Esophagus squamous epithelium (tissue), 5 donors: ENCODE measurements at regions not wholly inside any gene's neighbourhood (a gene's known extent, or its start where the extent isn't known, plus 50 kb on each side); places are given as distances from the start of the nearest gene placed in this dataset.
"Not testable (repeated sequence)": the region's sequence is repeated elsewhere in the genome, so short reads cannot be mapped to it uniquely, and the experiment has no call there.

Experiments used
- DNase-seq: peaks from one replicate; lab custom pipeline; 2025; lab: John Stamatoyannopoulos, UW
- H3K27ac ChIP-seq, 4 donors: fragments of 200-600 bp; sonication (generic); one replicate each; pipeline ENCODE4 v1.5.1; 2016 to 2019; ENCODE audit warnings: mild to moderate bottlenecking in 1 of 4
- H3K27me3 ChIP-seq, 4 donors: fragments of 200-600 bp; sonication (generic); 1 replicate in 3 of 4; 2 replicates in 1 of 4; pipeline versions ENCODE4 v1.5.1 to v1.6.0; 2017 to 2021; ENCODE audit warnings: antibody characterized with exemption in 1 of 4
- H3K36me3 ChIP-seq, 3 donors: fragments of 200-600 bp; sonication (generic); one replicate each; pipeline ENCODE4 v1.5.1; 2016 to 2019
- H3K4me1 ChIP-seq, 3 donors: fragments of 200-600 bp; sonication (generic); one replicate each; pipeline ENCODE4 v1.5.1; 2017 to 2019
- H3K4me3 ChIP-seq, 4 donors: fragments of 200-600 bp; sonication (generic); 1 replicate in 3 of 4; 2 replicates in 1 of 4; pipeline ENCODE4 v1.5.1; 2016 to 2019; ENCODE audit warnings: mild to moderate bottlenecking in 2 of 4, moderate library complexity in 1 of 4
- H3K9me3 ChIP-seq, 3 donors: fragments of 200-600 bp; sonication (generic); one replicate each; pipeline ENCODE4 v1.5.1; 2016 to 2019
- POLR2A ChIP-seq, 4 donors: fragments of 450-650 bp; IDR thresholded peaks; one replicate each; pipeline ENCODE4 v1.6.1; 2017; ENCODE audit warnings: antibody characterized with exemption in 4 of 4, mild to moderate bottlenecking in 4 of 4, moderate library complexity in 3 of 4
- WGBS, 2 donors: methylation state at CpG; one replicate each; pipeline ENCODE4 v1.1.5; 2018; 5-methylcytosine and 5-hydroxymethylcytosine counted together
- intact Hi-C: fragments of 100-400 bp; cut with DNase I; formaldehyde crosslinking; loops from one replicate; pipeline ENCODE4 v1.15.0; 2022
- TF ChIP-seq, protein P1 (sequence below), 6 experiments: fragments of 450-650 bp in 4 of 6; fragments of 200-600 bp in 2 of 6; sonication (generic) in 2 of 6; IDR thresholded peaks; one replicate each; pipeline ENCODE4 v1.5.1; 2016 to 2019; ENCODE audit warnings: antibody characterized with exemption in 6 of 6, mild to moderate bottlenecking in 4 of 6, moderate library complexity in 4 of 6
- donor health status: DM: yes; HTN: yes; CAD: no.

DNA sequence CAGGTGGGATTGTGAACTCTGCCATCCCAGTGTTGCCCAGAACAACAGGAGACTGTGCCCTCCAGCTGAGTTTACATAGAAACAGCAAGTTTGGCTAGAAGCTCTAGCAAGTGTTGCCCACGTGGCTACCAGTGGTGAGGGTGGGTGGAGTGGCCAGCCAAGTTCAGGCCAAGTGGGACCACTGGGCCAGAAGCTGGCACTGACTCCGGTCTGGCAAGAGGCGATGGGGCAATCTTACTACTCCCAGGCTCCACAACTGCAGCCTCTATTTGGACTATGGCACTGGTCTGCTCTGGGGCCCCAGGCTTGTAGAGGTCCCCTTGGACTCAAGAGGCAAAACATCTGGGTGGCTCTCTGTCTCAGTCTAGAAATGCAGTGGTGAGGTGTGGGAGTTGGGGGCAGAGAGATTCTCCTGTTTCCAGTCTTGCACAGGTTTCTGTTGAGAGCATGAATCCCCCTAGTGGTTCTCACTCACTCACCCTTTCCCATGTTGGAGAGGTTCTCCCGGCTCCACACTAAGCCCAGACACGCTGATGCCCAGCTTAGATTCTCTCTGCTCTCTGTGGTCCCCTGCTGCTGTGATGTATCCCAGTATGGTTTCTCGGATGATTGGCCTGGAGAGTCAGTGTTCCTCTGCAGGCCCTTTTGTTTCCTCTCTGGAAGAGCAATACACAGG lies 615.3 kb downstream of the PDHA2 start:
- no peaks in the 10 kb centered on the region for H3K36me3 ChIP-seq
- TF ChIP-seq, protein P1, sequence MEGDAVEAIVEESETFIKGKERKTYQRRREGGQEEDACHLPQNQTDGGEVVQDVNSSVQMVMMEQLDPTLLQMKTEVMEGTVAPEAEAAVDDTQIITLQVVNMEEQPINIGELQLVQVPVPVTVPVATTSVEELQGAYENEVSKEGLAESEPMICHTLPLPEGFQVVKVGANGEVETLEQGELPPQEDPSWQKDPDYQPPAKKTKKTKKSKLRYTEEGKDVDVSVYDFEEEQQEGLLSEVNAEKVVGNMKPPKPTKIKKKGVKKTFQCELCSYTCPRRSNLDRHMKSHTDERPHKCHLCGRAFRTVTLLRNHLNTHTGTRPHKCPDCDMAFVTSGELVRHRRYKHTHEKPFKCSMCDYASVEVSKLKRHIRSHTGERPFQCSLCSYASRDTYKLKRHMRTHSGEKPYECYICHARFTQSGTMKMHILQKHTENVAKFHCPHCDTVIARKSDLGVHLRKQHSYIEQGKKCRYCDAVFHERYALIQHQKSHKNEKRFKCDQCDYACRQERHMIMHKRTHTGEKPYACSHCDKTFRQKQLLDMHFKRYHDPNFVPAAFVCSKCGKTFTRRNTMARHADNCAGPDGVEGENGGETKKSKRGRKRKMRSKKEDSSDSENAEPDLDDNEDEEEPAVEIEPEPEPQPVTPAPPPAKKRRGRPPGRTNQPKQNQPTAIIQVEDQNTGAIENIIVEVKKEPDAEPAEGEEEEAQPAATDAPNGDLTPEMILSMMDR (IDR thresholded peaks at IDR 0.05): no peak
- no peak for TF ChIP-seq POLR2A (IDR thresholded peaks at IDR 0.05)
- intact Hi-C loops: no loop called here
- no peak for DNase-seq
- H3K4me1 ChIP-seq: no peaks in the 10 kb centered on the region
- H3K4me3 ChIP-seq: no peak overlapping the region
- H3K27me3 ChIP-seq: no peaks in the 10 kb centered on the region
- H3K9me3 ChIP-seq: peaks cover 0 to 16% (median 2%) of the 10 kb centered on the region in 3 donors
- H3K27ac ChIP-seq: no peak overlapping the region
- 77 to 79% methylated on average over 3 to 6 of the region's 6 CpGs for WGBS, 2 donors

DNA sequence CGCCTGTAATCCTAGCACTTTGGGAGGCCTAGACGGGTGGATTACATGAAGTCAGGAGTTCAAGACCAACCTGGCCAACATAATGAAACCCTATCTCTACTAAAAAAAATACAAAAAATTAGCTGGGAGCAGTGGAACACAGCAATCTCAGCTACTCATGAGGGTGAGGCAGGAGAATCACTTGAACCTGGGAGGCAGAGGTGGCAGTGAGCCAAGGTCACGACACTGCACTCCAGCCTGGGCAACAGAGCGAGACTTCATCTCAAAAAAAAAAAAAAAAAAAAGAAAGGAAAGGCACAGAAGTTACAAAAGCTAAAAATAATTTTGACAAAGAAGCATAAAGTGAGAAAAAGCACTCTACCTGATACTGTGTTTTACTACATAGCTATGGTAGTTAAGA lies 618.1 kb downstream of the PDHA2 start:
- peaks cover 0 to 11% (median 0%) of the 10 kb centered on the region in 3 donors for H3K9me3 ChIP-seq
- H3K4me3 ChIP-seq, H3K27ac ChIP-seq, DNase-seq, H3K4me1 ChIP-seq, intact Hi-C loops, H3K27me3 ChIP-seq, H3K36me3 ChIP-seq: not testable (repeated sequence)
- WGBS, 2 donors: 69 to 73% methylated on average over 3 to 4 of the region's 4 CpGs

DNA sequence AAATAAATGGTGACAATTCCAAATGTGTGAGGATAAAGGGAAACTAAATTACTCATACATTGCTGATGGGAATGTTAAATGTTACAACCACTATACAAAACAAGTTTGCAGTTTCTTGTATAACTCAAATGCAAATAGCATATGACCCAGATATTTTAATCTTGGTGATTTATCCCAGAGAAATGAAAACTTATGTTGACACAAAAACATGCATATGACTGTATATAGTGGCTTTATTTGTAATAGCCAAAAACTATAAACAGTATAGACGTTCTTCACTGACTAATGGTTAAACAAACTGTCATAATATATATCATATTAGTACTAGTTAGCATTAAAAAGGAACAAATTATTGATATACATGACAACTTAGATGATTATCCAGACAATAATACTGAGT lies 619.2 kb downstream of the PDHA2 start:
- Histone ChIP-seq H3K9me3 (peaks cover 0 to 9% (median 0%) of the 10 kb centered on the region in 3 donors), H3K27me3 (no peaks in the 10 kb centered on the region), H3K27ac (no peak overlapping the region), H3K36me3 (no peaks in the 10 kb centered on the region), H3K4me1 (no peaks in the 10 kb centered on the region), H3K4me3 (no peak overlapping the region)
- no peak for TF ChIP-seq POLR2A (IDR thresholded peaks at IDR 0.05)
- intact Hi-C loops: no loop called here
- DNase-seq: no peak
- 29 to 30% methylated on average over 1 of the region's 1 CpG for WGBS, 2 donors

DNA sequence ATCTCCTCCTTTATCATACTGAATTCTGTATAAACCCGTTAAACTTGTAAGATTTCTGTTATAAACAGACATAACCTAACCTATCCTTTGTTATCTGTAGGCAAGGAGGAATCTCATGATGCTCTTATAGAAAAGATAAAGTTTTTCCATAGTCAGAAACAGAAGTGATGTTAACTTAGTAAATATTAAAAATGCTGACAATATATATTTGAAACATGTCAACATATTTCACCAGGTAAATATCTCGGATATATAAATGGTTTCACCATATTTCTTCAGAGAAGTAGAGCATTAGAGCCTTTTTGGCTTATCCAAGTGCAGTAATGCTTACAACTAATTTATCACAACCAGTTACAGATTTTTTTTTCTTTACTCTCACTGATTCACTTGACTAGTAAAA lies 625.9 kb downstream of the PDHA2 start:
- intact Hi-C loops: no loop called here
- Histone ChIP-seq H3K9me3 (peaks cover 0 to 5% (median 0%) of the 10 kb centered on the region in 3 donors), H3K4me3 (no peak overlapping the region), H3K36me3 (no peaks in the 10 kb centered on the region), H3K27me3 (no peaks in the 10 kb centered on the region), H3K27ac (no peak overlapping the region), H3K4me1 (no peaks in the 10 kb centered on the region)
- WGBS, 2 donors: 46 to 68% methylated on average over 2 of the region's 2 CpGs
- TF ChIP-seq POLR2A (IDR thresholded peaks at IDR 0.05): no peak
- TF ChIP-seq, protein P1 (IDR thresholded peaks at IDR 0.05): no peak
- no peak for DNase-seq

DNA sequence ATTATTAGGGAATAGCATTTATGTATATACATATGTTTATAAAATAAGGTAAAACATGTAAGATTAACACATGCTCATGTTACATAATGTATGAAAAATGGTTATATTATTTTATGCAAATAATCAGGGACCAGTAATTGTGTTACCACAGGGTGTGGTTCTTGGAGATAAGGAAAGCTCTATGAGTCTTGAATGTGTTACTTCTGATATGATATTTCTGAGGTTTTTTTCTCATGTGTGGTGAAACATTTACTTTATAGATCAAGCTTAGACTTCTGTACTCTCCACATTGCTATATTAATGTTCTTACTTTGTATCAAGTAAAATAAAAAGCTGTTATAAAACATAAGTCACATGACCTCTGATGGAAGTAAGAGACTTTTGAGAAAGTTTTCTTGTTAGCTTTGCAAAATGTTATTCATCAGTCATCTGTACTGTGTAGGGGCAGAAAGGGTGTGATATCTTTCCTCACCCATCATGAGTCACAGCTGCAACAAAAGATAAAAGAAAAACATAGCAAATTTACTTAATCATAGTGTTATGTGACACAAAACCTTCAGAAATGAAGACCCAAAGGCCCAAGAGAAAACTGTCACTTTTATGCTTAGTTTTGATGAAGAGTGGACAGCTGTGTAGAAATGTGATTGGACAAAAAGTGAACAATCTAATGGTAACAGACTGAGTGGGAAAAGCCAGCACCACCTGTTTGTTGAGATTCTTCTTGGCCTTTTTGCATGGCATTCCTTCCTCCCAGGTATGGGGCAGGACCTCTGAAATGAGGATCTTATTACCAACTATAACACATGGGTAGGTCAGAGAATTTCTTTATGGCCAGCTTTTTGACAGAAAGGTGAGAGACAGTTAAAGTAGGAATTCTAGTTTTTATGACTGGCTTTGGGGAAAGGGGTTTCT lies 632.3 kb downstream of the PDHA2 start:
- Histone ChIP-seq H3K27ac (no peak overlapping the region), H3K4me1 (no peaks in the 10 kb centered on the region), H3K27me3 (no peaks in the 10 kb centered on the region), H3K4me3 (no peak overlapping the region), H3K36me3 (no peaks in the 10 kb centered on the region), H3K9me3 (peaks cover 0 to 5% (median 0%) of the 10 kb centered on the region in 3 donors)
- no peak for DNase-seq
- intact Hi-C loops: no loop called here
- TF ChIP-seq, protein P1 (IDR thresholded peaks at IDR 0.05): no peak
- TF ChIP-seq POLR2A (IDR thresholded peaks at IDR 0.05): no peak

DNA sequence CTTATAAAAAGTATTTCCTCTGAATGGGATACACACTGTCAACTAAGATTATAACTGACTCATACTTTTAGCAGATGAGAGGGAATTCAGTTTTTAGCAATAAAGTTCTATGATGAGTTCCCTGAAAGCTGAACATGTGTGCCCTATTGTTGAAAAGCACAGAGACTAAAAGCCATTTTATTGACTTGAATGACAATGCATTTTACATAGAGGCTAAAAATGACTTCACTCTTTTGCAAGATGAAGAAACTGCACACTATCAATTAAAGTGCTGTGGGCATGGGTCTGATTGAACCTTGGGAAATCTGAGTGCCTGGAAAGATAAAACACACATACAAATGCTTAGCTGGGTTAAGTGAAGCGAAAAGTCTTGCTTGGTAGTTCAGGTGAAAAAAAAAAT lies 633.4 kb downstream of the PDHA2 start:
- TF ChIP-seq, protein P1 (IDR thresholded peaks at IDR 0.05): no peak
- no peak for TF ChIP-seq POLR2A (IDR thresholded peaks at IDR 0.05)
- 42 to 53% methylated on average over 1 of the region's 1 CpG for WGBS, 2 donors
- Histone ChIP-seq H3K9me3 (peaks cover 0 to 5% (median under 1%) of the 10 kb centered on the region in 3 donors), H3K27ac (no peak overlapping the region), H3K4me3 (no peak overlapping the region), H3K27me3 (no peaks in the 10 kb centered on the region), H3K4me1 (no peaks in the 10 kb centered on the region), H3K36me3 (no peaks in the 10 kb centered on the region)
- DNase-seq: no peak
- intact Hi-C loops: no loop called here
